Esophagus muscularis mucosa (tissue), 4 donors: ENCODE measurements at regions not wholly inside any gene's neighbourhood (a gene's known extent, or its start where the extent isn't known, plus 50 kb on each side); places are given as distances from the start of the nearest gene placed in this dataset.

Experiments
- DNase-seq: peaks from one replicate; pipeline ENCODE4 v3.0.0-alpha.2; 2017; ENCODE audit errors: extremely low spot score
- H3K27ac ChIP-seq, 4 donors: fragments of 200-600 bp; sonication (generic); replicated peaks in 1 of 4; 1 replicate in 3 of 4; 2 replicates in 1 of 4; pipeline ENCODE4 v1.5.1; 2016 to 2019; ENCODE audit warnings: mild to moderate bottlenecking in 1 of 4
- H3K27me3 ChIP-seq, 4 donors: fragments of 200-600 bp; sonication (generic); one replicate each; pipeline versions ENCODE4 v1.5.1 to v1.6.0; 2016 to 2019
- H3K36me3 ChIP-seq, 4 donors: fragments of 200-600 bp; sonication (generic); one replicate each; pipeline ENCODE4 v1.5.1; 2016 to 2019
- H3K4me1 ChIP-seq, 4 donors: fragments of 200-600 bp; sonication (generic); one replicate each; pipeline ENCODE4 v1.5.1; 2016 to 2019
- H3K4me3 ChIP-seq, 4 donors: fragments of 200-600 bp; sonication (generic); 1 replicate in 2 of 4; 2 replicates in 2 of 4; pipeline ENCODE4 v1.5.1; 2016 to 2019; ENCODE audit warnings: mild to moderate bottlenecking in 4 of 4, moderate library complexity in 1 of 4
- H3K9me3 ChIP-seq, 4 donors: fragments of 200-600 bp; sonication (generic); 1 replicate in 3 of 4; 2 replicates in 1 of 4; pipeline ENCODE4 v1.5.1; 2016 to 2019
- CTCF ChIP-seq, 3 experiments: fragments of 200-600 bp in 2 of 3; fragments of 450-650 bp in 1 of 3; sonication (generic) in 2 of 3; IDR thresholded peaks; one replicate each; pipeline ENCODE4 v1.5.1; 2017 to 2019; ENCODE audit warnings: antibody characterized with exemption in 3 of 3, mild to moderate bottlenecking in 2 of 3, moderate library complexity in 1 of 3
- EP300 ChIP-seq: sonication (generic); formaldehyde crosslinking; IDR thresholded peaks from one replicate; pipeline ENCODE4 v1.6.1; 2017; ENCODE audit warnings: antibody characterized with exemption
- POLR2A ChIP-seq: fragments of 450-650 bp; IDR thresholded peaks from one replicate; pipeline ENCODE4 v1.6.1; 2017; ENCODE audit warnings: antibody characterized with exemption, moderate library complexity, mild to moderate bottlenecking, low read depth
- POLR2AphosphoS5 ChIP-seq, 2 donors: sonication (generic); formaldehyde crosslinking; IDR thresholded peaks; one replicate each; pipeline ENCODE4 v1.6.1; 2017; ENCODE audit warnings: antibody characterized with exemption in 2 of 2
- WGBS: methylation state at CpG from one replicate; pipeline ENCODE4 v1.1.5; 2018; 5-methylcytosine and 5-hydroxymethylcytosine counted together
- intact Hi-C: fragments of 100-400 bp; cut with DNase I; formaldehyde crosslinking; loops from one replicate; pipeline ENCODE4 v1.15.1; 2023

DNA sequence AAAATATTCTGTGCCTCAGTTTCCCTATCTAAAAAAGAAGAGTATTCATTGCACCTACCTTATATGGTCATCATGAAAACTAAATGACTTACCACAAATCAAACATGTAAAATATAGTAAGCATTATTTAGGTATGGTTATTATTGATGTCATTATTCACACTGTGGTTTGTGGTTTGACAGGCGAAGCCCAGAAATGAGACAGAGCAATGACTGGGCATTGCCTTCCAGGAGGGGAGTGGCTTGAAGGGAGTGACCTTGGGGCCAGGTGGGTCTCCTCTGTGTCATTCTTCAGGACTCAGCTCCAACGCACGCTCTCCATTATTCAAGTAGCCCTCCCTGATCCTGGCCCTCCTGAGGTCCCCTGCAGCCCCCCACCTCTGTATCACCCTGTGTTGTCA lies 133.7 kb downstream of the DMRTA2 start:
- no peak for DNase-seq
- intact Hi-C loops, result no loop called here
- no peak overlapping the region for H3K4me3 ChIP-seq
- H3K27me3 ChIP-seq, result peaks cover 0 to 12% (median 0%) of the 10 kb centered on the region in 4 donors
- no peak overlapping the region for H3K27ac ChIP-seq
- H3K4me1 ChIP-seq, result no peaks in the 10 kb centered on the region
- no peaks in the 10 kb centered on the region for H3K9me3 ChIP-seq
- H3K36me3 ChIP-seq, result no peaks in the 10 kb centered on the region
- TF ChIP-seq POLR2A (no peak), CTCF (IDR thresholded peaks at IDR 0.05) (no peak), EP300 (no peak), POLR2AphosphoS5 (IDR thresholded peaks at IDR 0.05) (no peak)
- 92% methylated on average over 1 of the region's 3 CpGs for WGBS

GRCh38 chr1:50285994-50286393 lies 137.2 kb downstream of the DMRTA2 start:
- Histone ChIP-seq H3K9me3 (no peaks in the 10 kb centered on the region), H3K27me3 (peaks cover 0 to 25% (median 0%) of the 10 kb centered on the region in 4 donors), H3K4me1 (no peaks in the 10 kb centered on the region), H3K36me3 (no peaks in the 10 kb centered on the region), H3K4me3 (no peak overlapping the region), H3K27ac (no peak overlapping the region)
- TF ChIP-seq POLR2AphosphoS5 (IDR thresholded peaks at IDR 0.05), result no peak
- no peak for TF ChIP-seq EP300
- TF ChIP-seq CTCF (IDR thresholded peaks at IDR 0.05), result no peak
- no peak for TF ChIP-seq POLR2A
- DNase-seq, result no peak
- intact Hi-C loops, result no loop called here
- WGBS, result 91% methylated on average over 4 of the region's 4 CpGs

DNA sequence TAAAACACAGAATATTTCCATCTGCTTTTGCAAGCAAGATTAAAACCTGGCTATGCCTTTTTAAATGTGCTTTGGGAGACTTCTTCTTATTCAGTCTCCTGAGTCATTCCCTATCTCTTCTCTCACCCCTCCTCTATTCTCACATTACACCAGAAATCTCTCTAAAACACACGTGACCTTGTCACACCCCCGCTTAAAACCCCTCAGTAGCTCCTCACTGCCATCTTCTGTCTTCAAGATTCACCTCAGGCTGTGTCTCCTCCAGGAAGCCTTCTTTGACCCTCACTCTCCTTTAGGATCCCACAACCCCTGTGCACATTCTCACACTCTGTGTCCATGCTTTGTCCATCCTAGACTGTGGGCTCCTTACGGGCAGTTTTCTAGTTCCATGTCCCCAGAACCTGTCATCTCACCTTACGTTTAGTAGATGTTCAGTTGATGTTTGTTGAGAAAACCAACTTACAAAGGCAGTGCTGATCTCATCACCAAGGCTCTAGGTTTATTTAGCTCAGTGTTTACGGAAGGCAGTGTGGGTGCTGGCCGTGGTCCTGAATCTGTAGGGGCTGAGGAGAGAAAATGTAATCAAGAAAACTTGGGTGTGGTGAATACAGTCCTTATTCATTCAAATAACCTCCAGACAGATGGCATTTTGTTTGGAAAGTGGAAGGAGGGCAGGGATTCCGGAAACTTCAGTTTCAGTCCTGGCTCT lies 143.5 kb downstream of the DMRTA2 start:
- no peak overlapping the region for H3K27ac ChIP-seq
- TF ChIP-seq POLR2AphosphoS5 (IDR thresholded peaks at IDR 0.05) (no peak), CTCF (IDR thresholded peaks at IDR 0.05) (no peak), EP300 (no peak), POLR2A (no peak)
- H3K9me3 ChIP-seq, result no peaks in the 10 kb centered on the region
- 26% methylated on average over 7 of the region's 7 CpGs for WGBS
- H3K4me3 ChIP-seq, result no peak overlapping the region
- no peak for DNase-seq
- H3K27me3 ChIP-seq, result peaks cover 0 to 59% (median 3%) of the 10 kb centered on the region in 4 donors
- intact Hi-C loops, result no loop called here
- no peaks in the 10 kb centered on the region for H3K36me3 ChIP-seq
- no peaks in the 10 kb centered on the region for H3K4me1 ChIP-seq

DNA sequence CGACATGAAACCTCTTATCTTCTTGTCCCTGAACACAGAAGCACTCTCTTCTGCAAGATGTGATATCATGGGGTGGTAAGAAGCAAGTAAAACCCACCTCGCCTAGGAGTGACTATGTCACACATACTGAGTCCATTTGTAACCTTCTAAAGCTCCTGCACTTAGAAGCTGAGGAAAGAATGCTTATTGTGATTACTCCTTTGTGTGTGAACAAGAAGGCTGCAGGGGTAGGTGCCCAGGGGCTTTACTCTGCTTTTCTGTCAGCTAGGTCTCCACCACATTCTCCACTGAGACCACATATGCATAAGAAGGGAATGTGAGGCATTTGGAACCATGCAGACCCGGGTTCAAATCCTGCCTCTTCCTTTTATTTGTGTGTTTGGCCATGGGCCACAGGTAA lies 144.3 kb downstream of the DMRTA2 start:
- Histone ChIP-seq H3K27ac (no peak overlapping the region), H3K27me3 (peaks cover 0 to 57% (median 3%) of the 10 kb centered on the region in 4 donors), H3K36me3 (no peaks in the 10 kb centered on the region), H3K4me1 (no peaks in the 10 kb centered on the region), H3K4me3 (no peak overlapping the region), H3K9me3 (no peaks in the 10 kb centered on the region)
- no peak for DNase-seq
- intact Hi-C loops, result no loop called here
- WGBS, result 54% methylated on average over 3 of the region's 3 CpGs
- TF ChIP-seq POLR2AphosphoS5 (IDR thresholded peaks at IDR 0.05) (no peak), EP300 (no peak), CTCF (IDR thresholded peaks at IDR 0.05) (no peak), POLR2A (no peak)

DNA sequence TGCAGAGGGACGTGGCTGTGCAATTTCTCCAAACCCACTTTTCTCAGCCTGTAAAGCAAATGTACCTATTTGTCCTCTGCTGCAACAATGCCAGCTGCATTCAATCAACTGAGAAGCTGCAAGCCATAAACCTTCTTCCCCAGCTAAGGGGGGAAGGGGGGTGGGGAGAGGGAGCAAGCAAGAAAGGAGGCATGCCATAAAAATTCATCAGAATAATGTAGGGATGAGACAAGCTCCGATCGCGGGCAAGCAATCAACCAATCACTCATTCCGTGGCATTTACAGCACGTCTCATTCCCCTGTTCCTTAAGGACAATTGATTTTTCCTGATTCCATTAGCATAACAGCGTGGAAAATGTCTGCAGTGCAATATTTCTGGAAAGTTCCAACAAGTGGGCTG lies 144.8 kb downstream of the DMRTA2 start:
- Histone ChIP-seq H3K4me1 (no peaks in the 10 kb centered on the region), H3K27me3 (peaks cover 0 to 52% (median 3%) of the 10 kb centered on the region in 4 donors), H3K36me3 (no peaks in the 10 kb centered on the region), H3K4me3 (no peak overlapping the region), H3K27ac (no peak overlapping the region), H3K9me3 (no peaks in the 10 kb centered on the region)
- intact Hi-C loops, result no loop called here
- no peak for TF ChIP-seq EP300
- no peak for TF ChIP-seq POLR2A
- TF ChIP-seq POLR2AphosphoS5 (IDR thresholded peaks at IDR 0.05), result no peak
- no peak for TF ChIP-seq CTCF (IDR thresholded peaks at IDR 0.05)
- no peak for DNase-seq
- WGBS, result 34% methylated on average over 7 of the region's 7 CpGs
